HG03159 (cell line): ENCODE measurements at regions not wholly inside any gene's neighbourhood (a gene's known extent, or its start where the extent isn't known, plus 50 kb on each side); places are given as distances from the start of the nearest gene placed in this dataset.

ENCODE experiments used
- ATAC-seq: cut with Tn5 transposase; IDR thresholded peaks from one replicate; pipeline ENCODE4 v1.9.1; 2021; ENCODE audit warnings: mild to moderate bottlenecking, moderate library complexity; ENCODE audit not compliant: unreplicated experiment

DNA sequence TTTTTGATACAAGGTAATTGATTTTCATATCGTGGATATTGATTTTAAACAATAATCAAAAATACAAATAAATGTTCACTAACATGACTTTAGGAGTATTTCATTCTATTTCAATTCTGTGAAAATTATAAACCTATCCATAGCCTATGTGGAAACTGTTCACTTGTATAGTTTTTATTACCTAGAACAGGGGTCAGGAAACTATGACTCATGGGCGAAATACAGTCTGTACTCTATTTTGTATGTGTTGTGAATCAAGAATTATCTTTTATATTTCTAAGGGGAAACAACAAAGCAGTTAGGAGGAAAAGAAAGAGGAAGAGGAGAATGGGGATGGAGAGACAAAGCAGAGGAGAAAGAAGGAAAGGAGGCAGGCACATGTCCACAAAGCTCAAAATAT, 181.7 kb upstream of the VRK2 start:
- no peak for ATAC-seq

DNA sequence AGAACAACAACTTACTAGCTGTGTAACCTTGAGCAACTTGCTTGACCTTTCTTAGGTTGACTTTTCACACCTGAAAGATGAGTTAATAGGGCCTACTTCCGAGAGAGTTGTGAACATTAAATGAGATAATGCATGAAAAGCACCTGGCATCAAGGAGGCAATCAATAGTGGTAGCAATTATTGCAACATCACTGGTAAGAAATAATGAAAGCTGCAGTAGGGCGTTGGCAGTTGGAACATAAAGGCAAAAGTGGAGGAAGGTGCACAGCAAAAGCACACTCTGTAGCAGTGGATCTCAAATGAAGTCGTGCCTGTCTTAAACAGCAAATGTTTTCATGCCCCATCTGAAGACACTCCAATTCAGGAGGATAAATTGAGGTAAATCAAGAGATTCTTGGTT, 178.9 kb upstream of the VRK2 start:
- ATAC-seq: no peak

- no peak for ATAC-seq
Measured at GRCh38 chr2:57868619-57869139, 177.9 kb upstream of the VRK2 start.

DNA sequence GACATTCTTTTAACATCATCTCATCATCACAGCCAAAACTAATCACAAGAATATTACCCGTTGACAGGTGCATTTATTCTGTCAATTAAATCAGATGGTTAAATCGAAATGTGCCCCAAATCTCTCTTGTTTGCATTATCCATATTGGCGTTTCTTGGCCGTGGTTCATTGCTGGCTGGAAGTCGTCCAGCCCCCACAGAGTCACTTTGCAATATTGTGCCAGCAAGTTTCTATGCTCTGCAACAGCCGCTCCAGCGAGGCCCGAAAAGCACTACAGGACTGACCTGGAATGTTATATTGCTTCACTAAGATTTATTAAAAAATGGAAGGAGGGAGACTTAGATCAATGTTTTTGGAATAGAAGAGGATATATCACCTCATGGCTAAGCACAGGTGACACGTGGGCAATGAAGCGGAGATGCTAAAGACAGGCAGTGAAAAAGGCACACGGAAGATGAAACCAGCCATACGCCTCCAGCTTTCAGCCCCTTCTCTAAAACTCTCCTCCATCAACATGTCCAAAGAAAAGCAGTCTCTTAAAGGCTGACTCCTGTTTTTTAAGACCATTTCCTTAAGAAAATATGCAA, 176.8 kb upstream of the VRK2 start:
- ATAC-seq: no peak

DNA sequence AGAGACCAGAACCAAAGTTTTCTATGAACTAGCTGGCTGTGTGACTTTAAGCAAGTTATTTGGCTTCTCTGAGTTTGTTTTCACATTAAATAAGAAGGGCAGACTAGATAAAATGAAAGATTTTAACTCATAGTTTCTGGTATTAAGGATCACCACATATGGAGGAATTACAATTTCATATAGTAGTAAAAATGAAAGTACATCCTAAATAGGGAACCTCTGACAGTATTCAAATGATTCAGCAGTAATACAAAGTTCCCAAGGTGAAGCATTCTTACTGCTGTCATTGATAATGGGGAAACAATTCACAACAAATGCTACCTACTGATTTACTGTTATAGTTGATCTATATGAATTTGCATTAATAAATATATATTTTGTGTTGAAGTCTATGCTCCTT, 170.3 kb upstream of the VRK2 start:
- ATAC-seq: peak; percentile 44

DNA sequence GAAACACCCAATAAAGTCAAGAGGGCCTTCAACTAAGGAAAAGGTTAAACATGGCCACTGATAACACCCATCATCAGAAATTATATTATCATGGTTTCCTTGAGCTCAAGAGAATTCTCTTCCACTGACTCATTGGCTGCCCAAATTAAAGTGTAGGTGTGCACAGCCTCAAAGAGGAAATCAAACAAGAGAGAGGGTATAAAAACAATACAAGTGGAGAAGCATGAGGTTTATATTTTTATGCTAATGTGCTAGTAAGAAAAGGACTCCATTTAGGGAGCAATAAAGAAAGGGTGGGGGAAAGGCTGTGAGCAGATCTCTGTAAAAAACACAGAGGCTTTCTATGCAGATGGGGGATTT, 168.8 kb upstream of the VRK2 start:
- ATAC-seq: no peak

DNA sequence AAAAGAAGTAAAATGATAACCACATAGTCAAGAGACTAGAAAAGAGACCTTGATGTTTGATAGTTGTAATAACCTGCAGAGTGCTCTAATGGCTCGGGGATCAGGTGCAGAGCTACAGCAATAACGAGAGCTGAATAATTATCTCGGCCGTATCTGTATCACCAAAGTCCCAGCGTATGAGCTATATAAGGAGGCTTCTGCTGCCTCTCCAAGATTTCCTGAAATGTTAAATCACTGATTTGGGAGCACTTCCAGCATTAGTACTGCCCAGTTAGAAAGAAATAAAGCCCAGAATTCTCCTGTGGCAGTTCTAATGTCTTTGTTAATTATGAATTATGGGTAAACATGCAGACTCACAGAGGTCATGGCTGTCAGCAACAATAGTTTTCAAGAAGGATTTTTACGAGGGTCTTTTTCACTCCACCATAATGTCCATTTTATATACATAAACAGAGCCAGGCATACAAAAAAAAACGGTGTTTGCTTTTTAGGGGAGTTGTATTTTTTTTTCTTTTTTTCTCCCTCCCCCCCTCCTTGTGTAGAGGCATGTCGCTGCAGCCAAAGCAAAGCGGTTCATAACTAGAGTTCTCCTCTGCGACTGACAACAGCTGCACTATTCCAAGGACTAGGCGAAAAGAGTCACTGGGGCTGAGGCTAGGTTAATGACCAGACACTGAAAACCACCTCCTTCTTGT, 168.3 kb upstream of the VRK2 start:
- no peak for ATAC-seq

- ATAC-seq: no peak
Measured at GRCh38 chr2:57878866-57879210, 167.8 kb upstream of the VRK2 start.

- no peak for ATAC-seq
Measured at GRCh38 chr2:57880446-57880845, 166.2 kb upstream of the VRK2 start.

DNA sequence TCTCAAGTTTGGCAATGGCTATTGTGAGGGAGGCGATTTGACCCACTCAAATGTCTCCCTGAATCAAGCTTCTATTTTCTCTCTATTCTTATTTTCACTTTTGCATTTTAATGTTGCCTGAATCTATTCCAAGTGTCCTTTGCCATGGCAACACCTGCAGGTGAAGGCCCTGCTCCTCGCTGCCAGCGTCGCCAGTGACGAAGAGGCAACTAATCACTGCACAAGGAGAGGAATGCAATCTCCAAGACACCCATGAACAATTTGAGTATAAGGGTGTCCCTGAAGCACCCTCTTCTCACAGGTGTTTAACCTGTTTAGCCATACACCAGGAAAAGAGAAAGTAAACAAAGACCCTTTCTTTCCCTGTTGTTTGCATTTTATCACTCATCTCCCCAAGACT, 165.6 kb upstream of the VRK2 start:
- ATAC-seq: no peak

- ATAC-seq: no peak
Measured at GRCh38 chr2:57881998-57882888, 164.4 kb upstream of the VRK2 start.

DNA sequence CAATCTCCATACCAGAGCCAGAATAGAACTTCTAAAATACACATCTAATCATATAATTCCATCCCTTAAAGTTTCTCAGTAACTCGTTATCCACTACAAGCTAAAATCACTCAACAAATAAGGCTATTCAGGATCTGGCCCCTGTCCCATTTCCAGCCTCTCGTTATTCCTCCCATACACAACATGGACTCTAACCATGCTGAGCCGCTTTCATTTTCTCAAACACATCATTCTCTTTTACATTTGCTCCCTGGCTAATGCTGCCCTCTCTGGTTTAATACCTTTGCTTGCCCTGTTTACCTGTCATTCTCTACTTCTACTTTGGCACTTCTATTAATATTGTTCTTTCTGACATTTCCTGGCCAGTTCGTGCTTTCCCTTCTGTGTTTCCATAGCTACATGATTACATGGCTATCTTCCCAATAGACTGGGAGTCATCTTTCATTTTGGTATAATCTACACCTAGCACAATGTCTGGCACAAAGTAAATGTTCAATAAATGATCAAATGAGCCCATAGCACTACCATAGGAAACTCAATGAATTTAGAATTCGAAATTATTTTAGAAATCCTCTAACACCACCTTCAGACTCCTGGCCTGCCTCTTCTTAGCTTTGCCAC, 163.6 kb upstream of the VRK2 start:
- ATAC-seq: no peak

GRCh38 chr2:57884281-57884680, 162.3 kb upstream of the VRK2 start:
- no peak for ATAC-seq

DNA sequence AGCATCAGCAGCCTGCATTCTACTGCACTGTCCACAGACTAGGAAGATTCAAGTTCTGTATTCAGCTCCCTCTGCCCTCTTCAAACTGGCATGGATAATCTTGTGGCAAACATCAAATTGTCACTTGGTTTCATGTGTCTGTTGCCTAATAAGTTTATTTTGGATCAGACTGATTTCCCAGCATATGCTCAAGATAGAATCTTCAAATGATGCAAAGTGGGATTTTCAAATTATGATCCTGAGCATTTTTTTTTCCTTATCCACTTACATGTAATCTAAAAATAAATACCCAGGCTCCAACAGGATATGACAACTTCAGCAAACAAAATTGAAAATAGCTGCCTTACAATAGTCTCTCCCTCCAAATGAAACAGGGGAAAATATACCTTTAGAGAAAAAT, 160.9 kb upstream of the VRK2 start:
- ATAC-seq: no peak

DNA sequence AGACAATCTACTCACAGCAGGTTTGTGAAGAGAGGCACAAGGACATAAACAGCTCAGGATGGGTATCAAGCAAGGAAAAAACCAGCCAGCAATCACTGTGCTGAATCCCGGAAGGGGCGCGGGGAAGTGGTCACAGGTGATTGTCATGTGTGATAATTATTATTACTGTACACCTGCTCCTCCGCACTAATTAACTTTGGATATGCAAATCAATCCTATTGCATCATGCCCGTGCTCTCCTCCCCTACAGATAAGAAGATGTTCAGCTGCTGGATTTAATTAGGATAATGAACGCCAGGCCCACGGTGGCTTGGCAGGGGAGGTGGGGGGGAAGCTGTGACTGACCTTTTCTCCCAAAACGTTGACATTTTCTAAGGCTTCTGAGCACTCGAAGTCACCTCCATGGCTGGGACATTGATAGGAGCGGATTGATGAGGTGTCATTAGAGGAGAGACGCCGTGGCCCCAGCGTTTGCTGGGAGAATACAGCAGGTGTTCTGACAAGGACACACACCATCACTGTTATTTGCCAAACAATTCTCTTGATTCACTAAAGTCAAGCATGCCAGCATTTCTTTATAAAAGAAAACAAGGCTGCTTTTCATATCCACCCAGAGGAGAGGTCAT, 160.3 kb upstream of the VRK2 start:
- no peak for ATAC-seq

DNA sequence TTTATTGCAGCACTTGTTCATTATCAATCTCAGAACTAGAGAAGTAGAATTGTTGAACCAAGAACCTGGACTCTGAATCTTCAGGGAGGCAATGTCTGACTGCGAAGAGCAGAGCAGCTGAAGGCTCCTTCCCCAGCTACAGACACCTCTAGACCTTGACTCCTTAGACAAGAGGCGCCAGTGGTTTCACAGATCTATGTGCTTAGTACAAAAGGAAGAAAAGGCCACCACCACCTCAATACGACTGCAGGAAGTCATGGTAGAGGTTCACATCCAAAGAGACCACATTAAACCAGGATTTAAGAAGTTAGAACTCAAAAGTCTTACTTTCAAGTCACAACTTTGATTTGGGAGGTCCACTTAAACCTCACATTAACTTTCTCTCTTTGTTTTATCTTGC, 158.1 kb upstream of the VRK2 start:
- ATAC-seq: no peak

DNA sequence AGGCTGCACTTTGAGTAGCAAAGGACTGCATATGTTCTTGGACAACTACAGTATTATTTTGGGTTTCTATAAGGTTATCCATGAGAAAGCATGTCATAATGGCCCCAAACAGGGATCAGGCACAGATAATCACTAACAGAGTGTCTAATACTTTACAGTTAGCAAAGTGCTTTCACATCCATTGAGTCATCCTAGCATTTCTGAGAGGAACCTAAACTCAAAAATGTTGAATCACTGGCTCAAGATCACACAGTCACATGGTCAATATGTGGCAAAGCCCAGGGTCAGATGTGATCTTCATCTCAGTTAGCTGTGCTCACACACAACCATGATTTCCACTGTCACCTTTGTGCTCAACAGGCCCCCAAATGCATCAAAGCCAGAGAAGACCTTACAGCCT, 156.1 kb upstream of the VRK2 start:
- peak; percentile 43 for ATAC-seq

DNA sequence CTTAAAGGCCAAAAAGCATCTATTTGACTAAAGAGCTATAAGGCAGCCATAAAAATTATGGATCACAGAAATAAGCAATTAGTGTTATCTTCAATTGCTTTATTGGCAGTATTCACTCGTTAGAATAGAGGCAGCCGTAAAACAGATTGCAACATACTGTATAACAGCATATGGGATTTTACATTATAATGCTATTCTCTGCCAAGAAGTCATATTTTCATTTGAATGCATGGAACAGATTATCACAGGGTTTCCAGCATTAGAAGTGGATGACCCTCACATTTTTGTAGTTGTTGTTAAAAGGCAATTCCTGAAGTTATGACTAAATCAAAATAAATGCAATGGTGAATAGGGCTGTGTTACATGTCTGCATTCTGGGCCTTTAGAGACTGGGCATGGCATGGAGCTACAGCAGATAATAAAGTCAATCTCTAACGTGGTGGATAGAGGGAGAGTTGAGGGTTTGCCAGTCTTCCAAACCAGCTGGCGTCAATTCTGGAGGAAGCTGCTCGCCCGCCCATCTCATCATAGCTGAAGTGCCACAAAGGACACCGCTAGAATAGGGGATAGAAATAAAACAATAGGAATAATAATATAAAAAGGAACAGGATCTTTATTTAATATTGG, 155.4 kb upstream of the VRK2 start:
- ATAC-seq: no peak

DNA sequence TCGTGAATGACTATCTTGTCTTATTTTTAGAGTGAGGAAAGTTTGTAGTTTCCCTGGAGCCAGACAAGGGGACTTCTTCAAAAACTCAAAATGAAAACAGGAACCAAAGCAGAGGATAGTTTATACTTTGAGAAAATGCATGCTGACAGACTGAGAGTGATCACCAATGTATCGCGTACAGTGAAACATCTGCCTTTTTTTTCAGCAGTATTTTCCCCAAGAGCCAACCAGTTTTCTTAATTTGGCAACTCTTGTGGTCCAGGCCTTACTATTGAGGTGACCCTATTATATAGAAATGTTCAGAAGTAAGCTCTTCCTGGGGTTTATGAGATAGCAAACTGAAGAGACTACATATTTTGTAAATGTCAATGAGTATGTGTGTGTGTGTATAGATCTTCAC, 153.7 kb upstream of the VRK2 start:
- peak; percentile 63 for ATAC-seq

DNA sequence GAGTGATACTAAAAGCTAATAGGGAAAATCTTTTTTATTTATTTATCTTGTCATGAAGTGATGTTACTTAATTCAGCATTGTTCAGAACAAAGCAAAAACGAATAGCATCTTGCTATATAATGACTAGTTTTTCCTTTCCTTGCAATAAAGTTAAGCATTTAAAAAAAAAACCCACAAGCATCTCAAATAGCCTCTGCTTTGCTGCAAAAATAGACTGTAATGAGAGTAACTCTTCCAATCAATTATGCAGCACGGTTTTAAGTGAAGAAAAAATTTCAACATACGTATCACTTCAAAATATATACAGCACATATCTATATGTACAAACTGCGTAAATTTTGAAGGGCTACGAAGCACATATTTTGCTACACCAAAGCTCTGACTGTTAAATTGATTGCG, 153.3 kb upstream of the VRK2 start:
- ATAC-seq: no peak

GRCh38 chr2:57893786-57894185, 152.8 kb upstream of the VRK2 start:
- ATAC-seq: no peak
